ENCODE measurements at regions not wholly inside any gene's neighbourhood (a gene's known extent, or its start where the extent isn't known, plus 50 kb on each side); places are given as distances from the start of the nearest gene placed in this dataset.

- intact Hi-C loops (cut with DNase I) = no loop called here
- no peak overlapping the region for H3K27ac ChIP-seq
Observed at GRCh38 chr13:71015516-71015915, 851.5 kb downstream of the DACH1 start.

GRCh38 chr13:71015021-71015420 lies 852.0 kb downstream of the DACH1 start:
- H3K27me3 ChIP-seq (ENCODE audit: insufficient read depth in 3 of 3, low read length in 2 of 3) = no peaks in the 10 kb centered on the region
- no peak overlapping the region for H3K27ac ChIP-seq
- no peaks in the 10 kb centered on the region for H3K36me3 ChIP-seq (ENCODE audit: insufficient read depth in 1 of 2, low read depth in 1 of 2)
- intact Hi-C loops (cut with DNase I) = no loop called here
- DNase-seq (no peak), ATAC-seq (no peak)
- 85 to 87% (median 86%) methylated on average over 9 of the region's 9 CpGs for WGBS, 3 donors
- H3K9me3 ChIP-seq = no peaks in the 10 kb centered on the region
- no peaks in the 10 kb centered on the region for H3K4me1 ChIP-seq
- no peak for TF ChIP-seq CTCF (IDR thresholded peaks at IDR 0.05)
- no peak overlapping the region for H3K4me3 ChIP-seq

More at GRCh38 chr13:71015516-71015915, 851.5 kb downstream of the DACH1 start:
- no peaks in the 10 kb centered on the region for H3K27me3 ChIP-seq (ENCODE audit: insufficient read depth in 3 of 3, low read length in 2 of 3)
- no peaks in the 10 kb centered on the region for H3K36me3 ChIP-seq (ENCODE audit: insufficient read depth in 1 of 2, low read depth in 1 of 2)
- no peaks in the 10 kb centered on the region for H3K4me1 ChIP-seq
- no peaks in the 10 kb centered on the region for H3K9me3 ChIP-seq
- no peak for DNase-seq
- TF ChIP-seq CTCF (IDR thresholded peaks at IDR 0.05) = no peak
- no peak overlapping the region for H3K4me3 ChIP-seq
- ATAC-seq = no peak
- WGBS, 3 donors = 69 to 86% (median 81%) methylated on average over 2 of the region's 2 CpGs

GRCh38 chr13:71005919-71006318 lies 861.1 kb downstream of the DACH1 start:
- ATAC-seq = no peak
- H3K9me3 ChIP-seq = no peaks in the 10 kb centered on the region
- DNase-seq = no peak
- intact Hi-C loops (cut with DNase I) = no loop called here
- no peak overlapping the region for H3K4me3 ChIP-seq
- no peak for TF ChIP-seq CTCF (IDR thresholded peaks at IDR 0.05)
- H3K4me1 ChIP-seq = no peaks in the 10 kb centered on the region
- H3K27ac ChIP-seq = no peak overlapping the region
- H3K27me3 ChIP-seq (ENCODE audit: insufficient read depth in 3 of 3, low read length in 2 of 3) = no peaks in the 10 kb centered on the region
- no peaks in the 10 kb centered on the region for H3K36me3 ChIP-seq (ENCODE audit: insufficient read depth in 1 of 2, low read depth in 1 of 2)

- H3K4me3 ChIP-seq = no peak overlapping the region
- no peaks in the 10 kb centered on the region for H3K36me3 ChIP-seq (ENCODE audit: insufficient read depth in 1 of 2, low read depth in 1 of 2)
- no peak for TF ChIP-seq CTCF (IDR thresholded peaks at IDR 0.05)
- H3K27ac ChIP-seq = no peak overlapping the region
- DNase-seq (no peak), ATAC-seq (no peak)
- no peaks in the 10 kb centered on the region for H3K27me3 ChIP-seq (ENCODE audit: insufficient read depth in 3 of 3, low read length in 2 of 3)
- intact Hi-C loops (cut with DNase I) = no loop called here
- H3K9me3 ChIP-seq = no peaks in the 10 kb centered on the region
- 86 to 98% (median 97%) methylated on average over 1 of the region's 1 CpG for WGBS, 3 donors
- H3K4me1 ChIP-seq = no peaks in the 10 kb centered on the region
Observed at GRCh38 chr13:70995338-70995737, 871.7 kb downstream of the DACH1 start.

- Histone ChIP-seq H3K27me3 (ENCODE audit: insufficient read depth in 3 of 3, low read length in 2 of 3) (no peaks in the 10 kb centered on the region), H3K36me3 (ENCODE audit: insufficient read depth in 1 of 2, low read depth in 1 of 2) (no peaks in the 10 kb centered on the region), H3K4me3 (no peak overlapping the region), H3K9me3 (no peaks in the 10 kb centered on the region), H3K4me1 (no peaks in the 10 kb centered on the region), H3K27ac (no peak overlapping the region)
- no peak for DNase-seq
- whole genome bisulfite sequencing, 3 donors = 0 to 98% (median 95%) methylated on average over 1 of the region's 1 CpG
- intact Hi-C loops (cut with DNase I) = no loop called here
- no peak for TF ChIP-seq CTCF (IDR thresholded peaks at IDR 0.05)
- ATAC-seq = no peak
Observed at GRCh38 chr13:70994191-70994590, 872.8 kb downstream of the DACH1 start.
